Stimulated activated naive CD8-positive, alpha-beta T cell treated with anti-CD3 and anti-CD28 coated beads, Interleukin-15, Interleukin-2, amounts not matched to agents 100 ng/mL and 50 ng/mL, for 24 hours (primary cell): ENCODE measurements at regions not wholly inside any gene's neighbourhood (a gene's known extent, or its start where the extent isn't known, plus 50 kb on each side); places are given as distances from the start of the nearest gene placed in this dataset.

Source experiments
- H3K27ac Mint-ChIP-seq: one replicate; pipeline ENCODE4 v1.8.0; 2021; ENCODE audit warnings: mild to moderate bottlenecking, mixed read lengths
- H3K27me3 Mint-ChIP-seq: one replicate; pipeline ENCODE4 v1.8.0; 2021; ENCODE audit warnings: mixed read lengths
- H3K36me3 Mint-ChIP-seq: one replicate; pipeline ENCODE4 v1.8.0; 2021; ENCODE audit warnings: low read depth, mixed read lengths
- H3K4me1 Mint-ChIP-seq: one replicate; pipeline ENCODE4 v1.8.0; 2021; ENCODE audit warnings: low read depth, mixed read lengths
- H3K4me3 Mint-ChIP-seq: one replicate; pipeline ENCODE4 v1.8.0; 2021; ENCODE audit warnings: mild to moderate bottlenecking, mixed read lengths
- H3K9me3 Mint-ChIP-seq: one replicate; pipeline ENCODE4 v1.8.0; 2021; ENCODE audit warnings: mixed read lengths

DNA sequence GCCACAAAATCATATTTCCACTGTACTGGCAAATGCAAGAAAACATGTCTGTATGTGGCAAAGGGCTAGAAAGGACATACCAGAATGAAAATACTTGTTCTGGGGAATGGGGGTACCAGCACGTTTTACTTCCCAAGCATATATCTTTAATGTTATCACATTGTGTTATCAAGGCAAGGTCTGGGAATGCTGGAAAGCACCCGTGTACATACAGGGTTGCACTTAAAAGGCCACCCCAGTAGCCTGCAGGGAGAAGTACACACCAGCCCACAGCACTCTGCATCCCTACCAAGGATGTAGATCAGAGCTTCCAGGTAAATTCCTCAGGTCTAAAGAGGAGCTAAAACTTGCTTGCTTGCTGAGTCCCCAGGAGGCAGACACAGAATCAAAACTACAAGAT is 381.8 kb downstream of the RRAGC start:
- peaks cover 64% of the 10 kb centered on the region for H3K27me3 Mint-ChIP-seq
- H3K9me3 Mint-ChIP-seq: peaks cover 14% of the 10 kb centered on the region
- peaks cover 6% of the 10 kb centered on the region for H3K36me3 Mint-ChIP-seq
- no peak overlapping the region for H3K27ac Mint-ChIP-seq
- no peak overlapping the region for H3K4me3 Mint-ChIP-seq
- peaks cover 18% of the 10 kb centered on the region for H3K4me1 Mint-ChIP-seq

DNA sequence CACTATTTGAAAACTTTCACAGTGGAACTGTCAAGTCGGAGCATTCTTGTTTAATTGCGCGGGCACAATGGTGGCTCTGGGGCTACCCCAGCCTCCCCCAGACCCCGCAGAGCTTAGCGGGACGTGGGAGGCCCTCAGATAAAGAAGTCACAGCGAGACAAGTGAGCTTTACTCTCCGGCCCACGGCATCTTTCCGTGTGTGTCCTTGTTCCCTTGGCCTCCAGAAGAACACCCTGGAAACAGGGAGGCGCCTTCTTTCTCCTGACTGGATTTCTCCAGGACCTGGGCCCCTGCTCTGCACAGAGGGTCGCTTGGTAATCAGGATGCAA is 382.8 kb downstream of the RRAGC start:
- Mint-ChIP-seq H3K27ac (no peak overlapping the region), H3K9me3 (peaks cover 14% of the 10 kb centered on the region), H3K4me3 (peak overlapping the region; percentile 30), H3K27me3 (peaks cover 73% of the 10 kb centered on the region), H3K4me1 (peaks cover 18% of the 10 kb centered on the region), H3K36me3 (peaks cover 6% of the 10 kb centered on the region)

DNA sequence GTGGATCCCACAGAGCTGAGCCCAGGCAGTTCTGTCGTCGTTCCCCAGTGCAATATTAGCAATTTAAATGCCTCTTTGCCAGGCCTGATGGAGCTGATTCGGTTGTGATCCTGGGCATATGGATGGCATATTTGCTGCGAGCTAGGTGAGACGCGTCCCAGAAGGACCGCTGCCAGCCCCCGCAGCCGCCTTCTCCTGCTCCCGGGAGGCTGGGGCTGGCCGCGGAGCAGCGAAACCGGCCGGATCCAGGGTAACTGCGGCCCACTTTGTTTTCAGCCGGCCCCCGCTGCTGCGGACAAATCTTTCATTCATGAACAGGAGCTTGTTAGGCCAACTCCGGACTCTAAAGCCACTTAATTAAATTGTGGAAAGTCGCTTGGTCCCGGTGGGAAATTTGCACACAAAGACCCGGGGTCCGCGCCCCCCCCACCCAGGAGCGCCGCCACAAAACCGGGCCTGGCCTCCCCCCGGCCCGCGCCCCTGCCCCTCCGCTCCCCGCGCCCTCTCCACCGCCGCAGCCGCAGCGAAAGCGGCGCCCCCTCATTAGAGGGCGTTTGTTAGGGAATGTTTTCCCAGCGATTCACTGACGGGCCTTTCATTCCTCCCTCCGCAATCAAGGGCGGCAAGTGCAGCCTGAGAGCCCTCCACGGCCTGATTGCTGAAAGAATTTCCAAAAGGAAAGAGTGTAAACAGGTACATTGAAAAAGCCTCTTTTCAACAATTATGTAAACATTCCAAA is 383.3 kb downstream of the RRAGC start:
- Mint-ChIP-seq H3K4me1 (peaks cover 18% of the 10 kb centered on the region), H3K27me3 (peaks cover 72% of the 10 kb centered on the region), H3K9me3 (peaks cover 14% of the 10 kb centered on the region), H3K27ac (no peak overlapping the region), H3K4me3 (peak overlapping the region; percentile 30), H3K36me3 (peaks cover 6% of the 10 kb centered on the region)

DNA sequence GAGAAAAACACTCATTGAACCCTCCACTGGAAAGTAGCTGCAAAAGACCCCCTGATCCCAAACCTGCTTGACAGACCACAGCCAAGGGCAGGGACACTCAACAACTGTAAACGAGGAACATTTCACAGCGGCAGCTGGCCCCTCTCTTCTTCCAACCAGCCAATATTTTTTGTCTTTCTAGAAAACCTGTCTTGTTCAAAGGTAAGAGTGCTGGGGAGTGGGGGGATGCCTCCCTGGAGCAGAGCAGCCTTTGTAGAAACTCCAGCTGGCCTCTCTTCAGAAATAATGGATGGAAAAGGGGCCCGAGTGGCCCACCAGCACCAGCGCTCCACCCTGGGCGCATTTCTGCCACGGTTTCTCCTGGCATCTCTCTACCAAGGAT is 384.0 kb downstream of the RRAGC start:
- H3K27me3 Mint-ChIP-seq: peaks cover 77% of the 10 kb centered on the region

DNA sequence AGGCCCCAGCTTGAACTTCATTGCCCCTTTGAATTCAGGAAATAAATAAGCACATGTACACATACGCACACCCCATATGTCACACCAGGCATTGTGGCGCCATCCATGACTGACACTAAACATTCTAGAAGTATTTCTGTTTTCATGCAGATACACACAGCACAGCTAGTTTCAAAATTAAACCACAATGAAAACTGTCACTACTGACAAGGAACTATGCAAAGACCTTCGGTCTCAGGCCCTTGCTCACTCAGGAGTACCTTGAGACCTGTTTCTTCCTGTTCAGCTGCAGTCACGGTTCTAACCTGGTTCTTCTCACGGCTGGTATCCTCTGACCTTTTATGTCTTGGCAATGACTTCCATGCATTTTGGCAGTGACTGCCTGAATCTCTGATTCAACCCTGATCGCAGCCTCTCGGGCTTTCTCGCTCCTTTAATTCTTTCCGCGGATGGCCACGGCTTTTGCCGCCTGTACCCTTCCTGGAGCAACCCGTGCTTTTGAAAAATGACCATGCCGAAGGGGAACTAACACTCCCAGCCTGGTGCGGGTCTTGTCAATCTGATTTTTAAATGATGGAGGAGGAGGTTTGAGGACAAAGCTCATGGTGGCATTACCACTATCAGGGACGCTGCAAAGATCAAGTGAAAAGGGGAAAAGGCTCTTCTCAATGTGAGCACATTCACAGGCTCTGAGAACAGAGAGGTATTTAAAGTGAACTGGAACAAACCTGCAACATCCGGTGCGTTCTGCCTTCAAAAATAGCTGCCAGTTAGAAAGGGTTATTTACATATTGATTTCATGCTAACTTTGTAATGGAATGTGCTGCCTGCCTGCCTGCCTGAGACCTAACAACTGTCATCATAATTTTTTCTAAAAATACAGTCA is 384.6 kb downstream of the RRAGC start:
- peaks cover 6% of the 10 kb centered on the region for H3K36me3 Mint-ChIP-seq
- H3K4me1 Mint-ChIP-seq: peaks cover 18% of the 10 kb centered on the region
- peak overlapping the region; percentile 28 for H3K27ac Mint-ChIP-seq
- peaks cover 14% of the 10 kb centered on the region for H3K9me3 Mint-ChIP-seq
- peak overlapping the region; percentile 65 for H3K4me3 Mint-ChIP-seq
- H3K27me3 Mint-ChIP-seq: peaks cover 81% of the 10 kb centered on the region

More for the DNA sequence above, 384.0 kb downstream of the RRAGC start:
- Mint-ChIP-seq H3K9me3 (peaks cover 14% of the 10 kb centered on the region), H3K4me3 (peak overlapping the region; percentile 65), H3K36me3 (peaks cover 6% of the 10 kb centered on the region), H3K4me1 (peaks cover 18% of the 10 kb centered on the region), H3K27ac (peak overlapping the region; percentile 28)

DNA sequence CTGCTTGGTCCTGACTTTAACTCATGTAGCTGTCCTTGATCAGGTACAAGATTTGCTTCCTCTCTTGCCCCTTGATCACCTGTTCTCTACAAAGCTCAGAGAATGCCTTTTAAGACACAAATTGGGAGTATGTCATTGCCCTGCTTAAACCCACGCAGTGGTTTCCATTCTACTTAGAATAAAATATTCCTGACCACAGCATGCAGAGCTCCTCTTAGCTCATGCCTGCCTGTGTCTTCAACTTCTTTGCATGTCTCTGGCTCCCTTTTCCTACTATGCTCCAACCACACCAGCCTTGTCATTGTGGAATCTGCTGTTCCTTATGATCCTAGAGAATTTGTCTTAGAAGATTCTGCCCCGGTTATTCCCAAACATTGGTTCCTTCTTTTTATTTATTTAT is 393.1 kb downstream of the RRAGC start:
- H3K4me1 Mint-ChIP-seq: no peaks in the 10 kb centered on the region

DNA sequence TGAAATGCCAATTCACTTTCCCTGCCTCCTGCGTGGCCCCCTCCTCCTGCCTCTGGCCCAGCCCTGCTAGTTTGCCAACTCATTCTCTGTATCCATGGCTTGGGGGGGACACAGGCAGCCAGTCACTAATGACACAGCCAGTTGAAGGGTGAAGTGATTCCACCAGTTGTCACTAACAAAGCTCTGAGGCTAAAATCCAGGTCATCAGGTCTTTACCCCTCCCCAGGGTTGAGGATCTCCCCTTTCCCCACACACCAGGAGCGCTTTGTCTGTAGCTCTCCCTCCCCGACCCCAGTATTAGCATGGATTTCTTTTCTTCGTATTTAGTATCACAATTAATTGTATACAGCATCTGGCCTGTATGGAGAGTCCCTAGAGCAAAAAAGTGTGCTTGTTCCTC is 394.1 kb downstream of the RRAGC start:
- Mint-ChIP-seq H3K4me3 (no peak overlapping the region), H3K27me3 (peaks cover 44% of the 10 kb centered on the region), H3K36me3 (no peaks in the 10 kb centered on the region), H3K27ac (no peak overlapping the region), H3K9me3 (no peaks in the 10 kb centered on the region), H3K4me1 (no peaks in the 10 kb centered on the region)

More for the DNA sequence above, 393.1 kb downstream of the RRAGC start:
- no peaks in the 10 kb centered on the region for H3K36me3 Mint-ChIP-seq
- peaks cover 53% of the 10 kb centered on the region for H3K27me3 Mint-ChIP-seq
- no peaks in the 10 kb centered on the region for H3K9me3 Mint-ChIP-seq
- no peak overlapping the region for H3K27ac Mint-ChIP-seq
- no peak overlapping the region for H3K4me3 Mint-ChIP-seq

DNA sequence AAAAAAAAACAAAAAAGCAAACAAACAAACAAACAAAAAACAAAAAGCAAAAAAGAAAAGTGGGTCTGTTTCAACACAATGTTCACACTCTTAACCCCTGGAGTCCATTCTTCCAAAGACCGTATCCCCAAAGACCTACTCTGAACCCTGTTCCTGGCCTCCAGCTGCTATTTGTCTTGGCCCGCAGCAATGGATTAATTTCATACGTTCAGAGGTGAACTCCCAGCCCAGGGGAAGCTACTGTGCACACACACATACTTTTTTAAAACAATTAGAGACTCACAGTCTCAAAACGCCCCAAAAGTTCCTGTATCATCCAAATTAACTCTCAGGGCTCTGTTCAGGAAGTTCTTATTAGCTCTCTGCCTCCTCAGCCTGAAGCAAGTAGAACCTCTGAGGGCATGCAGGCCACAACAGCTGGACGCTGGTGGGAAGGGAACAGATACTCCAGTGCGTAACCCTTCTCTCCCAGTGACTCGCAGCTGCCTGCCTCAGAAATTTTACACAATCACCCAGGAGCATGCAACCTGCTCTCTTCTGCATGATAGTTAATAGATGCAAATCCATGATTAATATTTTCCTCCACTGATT is 395.4 kb downstream of the RRAGC start:
- Mint-ChIP-seq H3K36me3 (no peaks in the 10 kb centered on the region), H3K27ac (no peak overlapping the region), H3K9me3 (no peaks in the 10 kb centered on the region), H3K4me3 (no peak overlapping the region), H3K27me3 (peaks cover 45% of the 10 kb centered on the region), H3K4me1 (no peaks in the 10 kb centered on the region)

DNA sequence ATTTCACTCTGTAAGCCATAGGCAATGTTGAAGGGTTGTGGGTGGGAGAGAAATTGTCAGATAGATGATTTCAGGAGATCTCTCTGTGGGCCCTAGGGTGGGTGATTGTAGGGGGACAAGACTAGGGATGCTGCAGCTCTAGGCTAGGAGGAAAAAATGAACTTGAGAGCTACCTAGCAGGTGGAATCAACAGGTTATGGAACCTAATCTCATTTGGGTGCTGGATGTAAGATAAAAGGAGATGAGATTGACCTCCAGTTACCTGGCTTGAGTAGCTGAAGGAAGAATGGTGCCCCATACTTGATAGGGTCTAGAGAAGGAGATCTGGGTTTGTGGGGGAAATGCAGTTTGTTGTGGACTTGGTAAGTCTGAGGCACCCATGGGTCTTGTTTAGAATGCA is 396.5 kb downstream of the RRAGC start:
- Mint-ChIP-seq H3K9me3 (no peaks in the 10 kb centered on the region), H3K27ac (no peak overlapping the region), H3K4me3 (no peak overlapping the region), H3K4me1 (no peaks in the 10 kb centered on the region), H3K36me3 (no peaks in the 10 kb centered on the region), H3K27me3 (peaks cover 39% of the 10 kb centered on the region)

DNA sequence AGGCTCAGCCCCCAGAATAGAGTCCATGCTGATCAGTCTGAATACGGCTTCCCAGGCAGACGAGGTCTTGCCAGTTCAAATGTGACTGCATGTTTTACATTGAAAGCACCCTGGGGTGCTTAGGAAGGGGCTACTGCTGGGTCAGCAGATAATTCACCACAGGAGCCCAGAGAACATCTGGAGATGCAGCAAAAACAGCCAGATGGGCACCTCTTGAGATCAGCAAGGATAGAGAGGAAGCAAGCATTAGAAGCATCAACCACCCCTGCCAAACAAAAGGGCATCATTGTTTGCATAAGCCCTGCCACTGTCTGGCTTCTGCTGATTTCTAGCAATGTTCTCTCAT is 403.1 kb downstream of the RRAGC start:
- Mint-ChIP-seq H3K27ac (no peak overlapping the region), H3K4me1 (no peaks in the 10 kb centered on the region), H3K9me3 (no peaks in the 10 kb centered on the region), H3K27me3 (peaks cover 13% of the 10 kb centered on the region), H3K36me3 (no peaks in the 10 kb centered on the region), H3K4me3 (no peak overlapping the region)

DNA sequence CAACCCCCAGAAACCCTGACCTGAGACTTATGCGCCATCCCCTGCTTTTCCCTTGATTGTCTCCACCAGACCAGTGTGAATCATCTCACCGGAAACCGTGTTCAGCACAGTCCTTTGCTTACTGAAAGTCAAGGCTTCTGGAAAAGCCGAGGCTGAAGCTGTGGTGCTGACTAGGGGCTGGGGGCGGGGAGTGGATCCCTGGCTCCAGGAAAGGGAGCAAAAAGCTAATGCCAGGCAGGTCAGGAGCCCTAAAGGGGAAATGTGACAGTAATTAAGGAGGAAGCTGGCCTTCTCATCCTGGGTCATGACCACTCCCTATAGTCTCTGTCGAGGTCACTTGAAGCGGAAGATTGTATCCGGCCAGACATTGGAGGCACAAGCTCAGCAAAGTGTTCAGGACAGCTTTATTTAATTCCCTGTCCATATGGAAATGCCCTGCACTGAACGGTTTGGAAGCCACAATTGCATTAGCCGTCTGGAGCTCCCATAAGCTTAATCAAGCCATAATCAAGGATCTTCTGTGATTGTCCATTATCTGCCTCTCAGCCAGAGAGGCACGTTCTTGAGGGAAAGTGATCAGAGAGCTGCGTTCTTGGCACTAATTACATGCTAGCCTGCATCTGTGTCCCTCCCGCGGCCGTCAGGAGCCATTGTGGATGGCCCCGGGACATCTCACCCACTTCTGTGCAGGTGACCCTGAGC is 403.6 kb downstream of the RRAGC start:
- H3K27me3 Mint-ChIP-seq: peaks cover 13% of the 10 kb centered on the region
- H3K4me3 Mint-ChIP-seq: no peak overlapping the region
- no peak overlapping the region for H3K27ac Mint-ChIP-seq
- H3K4me1 Mint-ChIP-seq: no peaks in the 10 kb centered on the region
- no peaks in the 10 kb centered on the region for H3K9me3 Mint-ChIP-seq
- no peaks in the 10 kb centered on the region for H3K36me3 Mint-ChIP-seq

DNA sequence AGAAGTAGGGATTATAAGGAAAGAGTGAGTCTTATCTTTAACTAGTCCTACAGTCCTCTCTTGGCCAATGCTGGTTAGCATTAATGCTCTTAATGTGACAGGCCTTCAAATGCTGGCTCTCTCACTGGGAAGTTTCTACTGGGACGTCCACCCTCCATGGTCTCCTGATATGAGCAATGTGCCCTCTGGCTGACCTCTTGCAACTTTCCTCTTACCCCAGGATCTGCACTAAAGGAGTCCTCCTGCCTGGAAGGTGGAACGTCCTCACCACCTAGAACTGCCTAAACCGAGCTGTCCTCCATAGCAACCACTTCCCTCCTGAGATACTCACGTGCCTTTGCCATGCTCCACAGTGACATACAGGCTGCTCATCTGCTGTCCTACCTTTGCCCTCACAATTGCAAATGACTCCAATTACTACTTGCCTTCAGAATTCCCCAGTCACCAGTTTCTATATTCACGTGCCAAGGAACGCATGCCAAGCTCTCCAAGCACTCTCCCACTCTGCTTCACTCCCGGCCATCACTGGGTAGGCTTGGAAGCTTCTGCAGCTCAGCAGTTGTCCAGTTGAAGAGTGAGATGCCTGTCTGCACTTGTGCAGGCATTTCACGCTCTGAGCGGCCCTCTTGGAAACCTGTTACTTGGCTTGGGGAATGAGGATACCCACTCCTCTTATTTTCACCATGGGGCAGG is 404.7 kb downstream of the RRAGC start:
- Mint-ChIP-seq H3K27me3 (peaks cover 10% of the 10 kb centered on the region), H3K36me3 (no peaks in the 10 kb centered on the region), H3K4me3 (no peak overlapping the region), H3K27ac (no peak overlapping the region), H3K4me1 (no peaks in the 10 kb centered on the region), H3K9me3 (no peaks in the 10 kb centered on the region)

DNA sequence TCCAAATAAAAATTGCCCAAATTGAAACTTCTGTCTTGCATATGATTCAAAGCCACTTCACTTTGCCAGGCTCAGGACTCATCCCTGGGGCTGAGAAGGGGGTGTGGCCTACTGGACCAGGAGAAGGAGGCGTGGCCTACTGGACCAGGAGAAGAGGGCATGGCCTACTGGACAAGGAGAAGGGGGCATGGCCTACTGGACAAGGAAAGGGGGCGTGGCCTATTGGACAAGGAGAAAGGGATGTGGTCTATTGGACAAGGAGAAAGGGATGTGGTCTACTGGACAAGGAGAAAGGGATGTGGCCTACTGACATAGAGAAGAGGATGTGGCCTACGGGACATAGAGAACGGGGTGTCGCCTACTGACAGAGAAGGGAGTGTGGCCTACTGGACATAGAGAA is 405.3 kb downstream of the RRAGC start:
- Mint-ChIP-seq H3K9me3 (no peaks in the 10 kb centered on the region), H3K27me3 (peaks cover 10% of the 10 kb centered on the region), H3K27ac (no peak overlapping the region), H3K4me3 (no peak overlapping the region), H3K4me1 (no peaks in the 10 kb centered on the region), H3K36me3 (no peaks in the 10 kb centered on the region)

DNA sequence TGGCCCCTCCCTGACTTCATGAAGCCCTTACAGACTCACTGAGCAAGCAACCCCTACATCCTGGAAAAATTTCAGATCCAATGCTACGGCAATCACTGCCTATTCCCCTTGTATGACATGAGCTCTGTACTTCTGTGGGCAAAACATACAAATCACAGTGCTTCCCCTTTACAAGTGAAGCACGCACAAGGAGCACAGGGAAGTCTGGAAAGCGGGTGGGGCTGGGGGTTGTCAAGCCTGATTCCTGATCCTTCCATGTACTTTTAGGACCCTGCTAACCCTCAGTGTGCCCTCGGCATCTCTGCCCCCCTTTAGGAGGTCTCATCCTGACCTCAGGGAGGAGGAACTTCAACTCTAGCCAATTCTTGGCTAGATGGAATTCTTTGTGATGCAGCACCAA is 405.7 kb upstream of the POU3F1 start:
- Mint-ChIP-seq H3K27me3 (peaks cover 10% of the 10 kb centered on the region), H3K4me3 (no peak overlapping the region), H3K27ac (no peak overlapping the region), H3K36me3 (no peaks in the 10 kb centered on the region), H3K9me3 (no peaks in the 10 kb centered on the region), H3K4me1 (no peaks in the 10 kb centered on the region)
